Thymus (tissue), 11 donors: ENCODE measurements at regions not wholly inside any gene's neighbourhood (a gene's known extent, or its start where the extent isn't known, plus 50 kb on each side); places are given as distances from the start of the nearest gene placed in this dataset.

Source experiments
- DNase-seq, 9 donors: peaks; one replicate each; pipeline ENCODE4 v3.0.0-alpha.2; 2013; ENCODE audit warnings: low spot score in 9 of 9, low read depth in 6 of 9, missing footprints in 1 of 9
- H3K27ac ChIP-seq, 2 donors: one replicate each; pipeline ENCODE4 v1.5.1; 2013; ENCODE audit warnings: control low read depth in 1 of 2, low read depth in 1 of 2, low read length in 1 of 2, mild to moderate bottlenecking in 1 of 2, moderate library complexity in 1 of 2
- H3K27me3 ChIP-seq, 2 donors: one replicate each; pipeline ENCODE4 v1.5.1; 2013; ENCODE audit warnings: low read length in 1 of 2; ENCODE audit not compliant: control insufficient read depth in 2 of 2, insufficient read depth in 1 of 2
- H3K36me3 ChIP-seq, 2 donors: one replicate each; pipeline ENCODE4 v1.5.1; 2013; ENCODE audit warnings: low read length in 1 of 2, mild to moderate bottlenecking in 1 of 2, moderate library complexity in 1 of 2; ENCODE audit not compliant: control insufficient read depth in 2 of 2, insufficient read depth in 2 of 2
- H3K4me1 ChIP-seq, 2 donors: one replicate each; pipeline ENCODE4 v1.5.1; 2013; ENCODE audit warnings: low read length in 2 of 2; ENCODE audit not compliant: control insufficient read depth in 2 of 2, insufficient read depth in 2 of 2
- H3K4me3 ChIP-seq, 2 donors: one replicate each; pipeline ENCODE4 v1.5.1; 2013; ENCODE audit warnings: low read length in 2 of 2, control low read depth in 1 of 2, mild to moderate bottlenecking in 1 of 2
- H3K9me3 ChIP-seq, 2 donors: one replicate each; pipeline ENCODE4 v1.5.1; 2013; ENCODE audit warnings: low read length in 1 of 2, mild to moderate bottlenecking in 1 of 2; ENCODE audit not compliant: control insufficient read depth in 2 of 2, insufficient read depth in 1 of 2
- WGBS: extraction: QIAGEN DNeasy Blood & Tissue Kit; methylation state at CpG from one replicate; pipeline ENCODE4 v1.1.7; 2013; 5-methylcytosine and 5-hydroxymethylcytosine counted together
- donor health status: healthy.

DNA sequence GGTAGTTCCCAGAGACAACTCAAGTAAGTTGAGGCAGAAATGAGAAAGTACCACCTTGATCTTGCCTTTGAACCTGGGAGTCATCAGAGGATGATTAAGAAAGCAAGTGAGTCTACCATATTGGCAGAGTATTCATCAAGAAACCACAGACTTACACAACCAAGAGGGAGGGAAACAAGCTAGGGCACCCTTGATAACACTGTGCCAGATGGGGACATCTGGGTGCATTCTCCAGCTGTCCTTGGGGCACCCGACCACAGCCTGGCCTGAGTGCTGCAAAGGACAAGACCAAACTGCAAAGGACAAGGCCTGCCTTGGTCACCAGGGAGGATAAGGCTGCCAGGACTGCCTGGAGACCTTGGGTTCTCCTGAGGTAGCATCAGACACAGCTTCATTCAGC lies 553.6 kb downstream of the EPHB1 start:
- Histone ChIP-seq H3K27ac (no peak overlapping the region), H3K36me3 (no peaks in the 10 kb centered on the region), H3K4me3 (no peak overlapping the region), H3K9me3 (no peaks in the 10 kb centered on the region), H3K27me3 (no peaks in the 10 kb centered on the region), H3K4me1 (no peaks in the 10 kb centered on the region)
- 71% methylated on average over 1 of the region's 1 CpG for WGBS
- DNase-seq = no peak

DNA sequence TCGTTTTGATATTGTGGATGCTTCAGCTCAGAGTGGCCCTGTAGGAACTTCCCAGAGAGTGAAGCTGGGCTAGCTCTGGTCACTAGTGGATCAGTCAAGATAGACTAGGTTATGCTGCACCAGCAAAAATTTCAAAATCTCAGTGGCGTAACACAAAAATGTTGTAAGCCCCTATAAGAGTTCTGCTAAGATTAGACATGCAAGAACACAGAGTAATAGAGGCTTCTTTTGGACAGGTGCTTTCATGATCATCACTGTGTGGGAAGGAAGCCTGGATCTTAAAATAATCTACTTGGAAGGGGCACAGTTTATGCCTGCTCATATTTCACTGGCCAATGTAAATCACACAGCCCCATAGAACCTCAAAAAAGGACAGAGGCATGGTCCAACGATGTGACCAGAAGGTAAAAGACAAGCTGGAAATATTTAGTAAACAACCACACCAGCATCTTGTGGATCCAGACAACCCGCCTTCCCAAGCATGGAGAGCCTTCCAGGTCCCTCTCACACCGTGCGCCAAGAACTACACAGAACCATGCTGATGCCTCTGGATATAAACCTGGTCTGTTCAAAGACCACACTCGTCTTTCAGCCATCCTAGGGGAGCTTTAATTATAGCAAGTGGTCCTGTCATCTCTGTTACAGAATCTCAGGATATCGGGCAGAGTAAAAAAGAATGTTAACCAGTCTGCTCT lies 554.3 kb downstream of the EPHB1 start:
- H3K4me3 ChIP-seq = no peak overlapping the region
- no peaks in the 10 kb centered on the region for H3K9me3 ChIP-seq
- DNase-seq = no peak
- H3K4me1 ChIP-seq = no peaks in the 10 kb centered on the region
- no peak overlapping the region for H3K27ac ChIP-seq
- no peaks in the 10 kb centered on the region for H3K27me3 ChIP-seq
- 93% methylated on average over 8 of the region's 8 CpGs for WGBS
- no peaks in the 10 kb centered on the region for H3K36me3 ChIP-seq

DNA sequence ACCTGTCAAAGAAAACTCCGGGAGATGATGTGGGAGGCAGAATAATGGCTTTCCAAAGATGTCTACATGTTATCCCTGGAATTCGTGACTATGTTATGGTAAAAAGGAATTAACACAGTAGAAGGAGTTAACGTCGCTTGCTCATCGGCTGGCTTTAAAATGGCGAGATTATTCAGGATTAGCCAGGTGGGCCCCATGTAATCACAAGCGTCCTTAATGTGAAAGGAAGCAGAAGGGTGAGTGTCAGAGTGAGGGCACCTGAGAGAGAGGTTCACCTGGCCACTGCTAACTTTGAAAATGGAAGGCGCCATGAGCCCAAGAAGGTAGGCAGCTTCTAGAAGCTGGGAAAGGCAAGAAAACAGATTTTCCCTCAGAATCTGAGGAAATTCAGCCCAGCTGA lies 557.2 kb downstream of the EPHB1 start:
- Histone ChIP-seq H3K4me1 (no peaks in the 10 kb centered on the region), H3K27ac (no peak overlapping the region), H3K27me3 (no peaks in the 10 kb centered on the region), H3K9me3 (no peaks in the 10 kb centered on the region), H3K4me3 (no peak overlapping the region), H3K36me3 (no peaks in the 10 kb centered on the region)
- DNase-seq = no peak
- WGBS = 93% methylated on average over 8 of the region's 8 CpGs

DNA sequence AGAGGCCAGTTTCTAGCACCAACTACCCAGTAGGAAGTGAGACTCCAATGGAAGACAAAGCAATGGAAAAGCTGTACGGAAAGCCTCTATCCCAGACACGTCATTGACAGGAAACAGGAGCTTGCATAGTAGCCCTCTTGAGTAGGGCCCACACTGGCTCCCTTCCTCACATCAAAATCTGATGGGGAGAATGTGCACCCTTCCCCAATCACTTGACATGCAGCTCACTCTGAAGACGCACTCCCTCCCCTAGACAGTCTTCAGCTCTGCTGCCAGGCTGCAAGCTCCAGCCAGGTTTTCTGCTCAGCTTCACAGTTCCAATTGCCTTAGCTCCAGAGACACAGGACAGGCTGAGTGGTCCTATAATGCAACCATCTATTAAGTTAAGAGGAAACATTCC lies 567.8 kb downstream of the EPHB1 start:
- 96% methylated on average over 3 of the region's 3 CpGs for WGBS
- H3K36me3 ChIP-seq = no peaks in the 10 kb centered on the region
- no peak for DNase-seq
- H3K4me3 ChIP-seq = no peak overlapping the region
- H3K9me3 ChIP-seq = no peaks in the 10 kb centered on the region
- H3K4me1 ChIP-seq = no peaks in the 10 kb centered on the region
- H3K27ac ChIP-seq = no peak overlapping the region
- no peaks in the 10 kb centered on the region for H3K27me3 ChIP-seq

DNA sequence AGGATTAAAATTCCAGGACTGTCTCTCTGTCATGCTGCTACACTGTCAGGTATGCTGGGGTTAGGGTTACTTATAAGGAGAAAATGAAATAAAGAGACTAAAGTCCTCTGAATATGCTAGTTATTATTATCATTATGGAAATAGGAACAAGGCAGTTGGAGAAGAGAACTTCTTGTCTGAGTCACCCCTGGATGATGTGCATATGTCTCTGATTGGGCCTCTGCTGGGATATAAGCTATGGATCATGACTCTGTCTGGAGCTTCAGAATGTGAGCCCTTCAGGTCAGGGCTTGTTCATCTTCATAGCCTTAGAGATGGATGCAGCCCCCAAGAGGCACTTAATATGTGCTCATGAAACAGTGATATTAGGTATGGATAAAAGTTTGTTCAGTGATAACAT lies 569.6 kb downstream of the EPHB1 start:
- no peaks in the 10 kb centered on the region for H3K9me3 ChIP-seq
- no peak overlapping the region for H3K27ac ChIP-seq
- H3K4me3 ChIP-seq = no peak overlapping the region
- no peaks in the 10 kb centered on the region for H3K36me3 ChIP-seq
- no peaks in the 10 kb centered on the region for H3K27me3 ChIP-seq
- no peak for DNase-seq
- no peaks in the 10 kb centered on the region for H3K4me1 ChIP-seq

DNA sequence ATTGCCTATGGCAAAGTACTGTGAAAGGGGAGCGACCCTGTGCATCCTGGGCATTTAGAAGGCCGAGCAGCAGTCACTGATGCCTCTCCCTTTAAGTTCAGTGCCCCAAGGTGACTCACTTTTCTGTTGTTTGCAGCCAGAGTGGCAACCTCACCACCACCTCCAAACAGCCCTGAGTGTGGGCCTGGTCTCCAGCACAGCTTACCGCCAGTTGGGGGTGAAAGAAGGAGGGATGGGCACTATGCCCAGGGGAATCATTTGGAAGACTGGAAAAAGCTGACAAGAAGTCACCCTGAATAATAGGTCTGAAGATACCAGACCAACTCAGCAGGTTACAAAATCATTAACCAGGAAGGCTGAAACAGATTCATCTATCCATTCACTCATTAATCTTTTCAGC lies 571.8 kb downstream of the EPHB1 start:
- no peaks in the 10 kb centered on the region for H3K4me1 ChIP-seq
- no peaks in the 10 kb centered on the region for H3K27me3 ChIP-seq
- no peaks in the 10 kb centered on the region for H3K36me3 ChIP-seq
- H3K4me3 ChIP-seq = no peak overlapping the region
- no peaks in the 10 kb centered on the region for H3K9me3 ChIP-seq
- no peak overlapping the region for H3K27ac ChIP-seq
- no peak for DNase-seq
- 91% methylated on average over 3 of the region's 3 CpGs for WGBS

DNA sequence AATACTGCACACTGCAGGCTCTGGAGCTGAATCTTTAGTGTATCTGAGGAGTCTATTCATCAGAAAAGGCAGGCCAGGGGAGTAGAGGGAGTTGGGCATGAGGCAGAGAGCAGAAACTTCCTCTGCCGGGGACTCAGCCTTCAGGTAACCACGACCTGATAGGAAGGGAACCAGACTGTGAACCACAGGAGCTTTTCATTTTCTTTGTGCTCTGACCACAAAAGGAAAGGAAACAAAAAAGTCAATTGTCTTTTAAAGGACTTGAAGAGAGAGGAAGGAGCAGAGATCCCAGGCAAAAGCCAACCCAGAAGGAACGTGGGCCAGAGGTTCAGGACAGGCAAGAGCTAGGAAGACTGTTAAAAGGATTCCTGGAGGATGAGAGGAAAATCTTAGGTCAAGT lies 573.3 kb downstream of the EPHB1 start:
- no peak for DNase-seq
- no peaks in the 10 kb centered on the region for H3K9me3 ChIP-seq
- H3K27me3 ChIP-seq = no peaks in the 10 kb centered on the region
- H3K36me3 ChIP-seq = no peaks in the 10 kb centered on the region
- H3K4me3 ChIP-seq = no peak overlapping the region
- H3K4me1 ChIP-seq = no peaks in the 10 kb centered on the region
- H3K27ac ChIP-seq = no peak overlapping the region
- 3% methylated on average over 3 of the region's 3 CpGs for WGBS

DNA sequence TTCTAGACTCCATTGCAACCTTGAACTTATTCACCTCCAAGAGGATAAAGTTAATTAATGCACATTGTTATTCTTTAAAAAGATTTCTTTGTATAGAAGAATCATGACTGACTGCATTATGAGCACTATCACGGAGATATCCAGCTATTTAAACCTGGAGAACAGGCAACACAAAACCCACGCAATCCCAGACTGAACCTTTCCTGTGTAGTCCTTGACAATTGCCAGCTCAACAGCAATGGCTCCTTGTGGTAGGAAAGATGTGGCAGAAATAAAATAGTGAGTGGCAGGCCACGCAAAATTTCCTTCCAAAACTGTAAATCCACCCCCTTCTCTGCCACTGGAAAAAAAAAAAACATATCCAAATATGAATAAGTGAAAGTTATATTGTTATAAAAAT lies 573.7 kb downstream of the EPHB1 start:
- Histone ChIP-seq H3K27me3 (no peaks in the 10 kb centered on the region), H3K36me3 (no peaks in the 10 kb centered on the region), H3K9me3 (no peaks in the 10 kb centered on the region), H3K4me1 (no peaks in the 10 kb centered on the region), H3K27ac (no peak overlapping the region), H3K4me3 (no peak overlapping the region)
- no peak for DNase-seq
- 94% methylated on average over 3 of the region's 3 CpGs for WGBS

DNA sequence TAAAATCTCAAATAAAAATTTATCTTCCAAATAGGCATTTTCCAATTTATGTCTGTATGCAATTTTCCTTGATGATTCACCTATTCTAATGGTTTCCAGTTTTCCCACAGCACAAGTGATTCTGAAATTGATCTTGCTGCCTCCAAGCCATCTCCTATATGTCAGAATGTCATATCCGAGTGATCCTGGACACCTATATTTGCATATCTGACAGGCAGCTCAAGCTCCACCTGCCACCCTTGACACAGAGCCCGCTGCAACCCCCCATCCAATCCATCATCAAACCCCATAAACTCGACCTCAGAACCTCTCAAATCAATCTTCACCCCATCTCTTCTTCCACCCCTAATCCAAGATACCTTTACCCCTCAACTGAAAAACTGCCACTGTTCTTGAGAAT lies 579.5 kb downstream of the EPHB1 start:
- no peak for DNase-seq
- 85% methylated on average over 3 of the region's 3 CpGs for WGBS

DNA sequence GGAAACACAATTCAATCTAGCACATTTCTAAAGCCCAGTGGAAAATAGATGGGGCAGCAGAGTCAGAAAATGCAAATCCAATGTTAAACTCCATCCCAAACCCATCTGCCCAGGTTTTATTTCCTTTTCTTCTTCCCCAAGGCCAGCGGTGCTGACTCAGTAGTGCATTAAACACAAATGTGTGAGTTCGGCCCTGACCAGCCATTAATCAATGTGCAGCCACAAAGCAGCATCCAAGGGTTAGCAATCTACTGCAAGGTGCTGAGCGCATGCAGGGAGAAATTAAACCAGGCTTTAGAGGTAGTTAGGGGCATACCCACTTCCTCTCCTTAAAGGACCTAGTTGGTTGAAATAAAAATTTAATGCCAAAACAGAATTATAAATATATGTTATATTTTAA lies 583.3 kb upstream of the PPP2R3A start:
- WGBS = 93% methylated on average over 3 of the region's 3 CpGs
- no peaks in the 10 kb centered on the region for H3K27me3 ChIP-seq
- H3K27ac ChIP-seq = no peak overlapping the region
- no peak overlapping the region for H3K4me3 ChIP-seq
- no peaks in the 10 kb centered on the region for H3K36me3 ChIP-seq
- H3K4me1 ChIP-seq = no peaks in the 10 kb centered on the region
- H3K9me3 ChIP-seq = no peaks in the 10 kb centered on the region
- DNase-seq = no peak

More for the DNA sequence above, 579.5 kb downstream of the EPHB1 start:
- no peaks in the 10 kb centered on the region for H3K9me3 ChIP-seq
- no peaks in the 10 kb centered on the region for H3K36me3 ChIP-seq
- H3K4me1 ChIP-seq = no peaks in the 10 kb centered on the region
- H3K27me3 ChIP-seq = no peaks in the 10 kb centered on the region
- H3K4me3 ChIP-seq = no peak overlapping the region
- no peak overlapping the region for H3K27ac ChIP-seq
